ENCODE measurements at regions not wholly inside any gene's neighbourhood (a gene's known extent, or its start where the extent isn't known, plus 50 kb on each side); places are given as distances from the start of the nearest gene placed in this dataset.

GRCh38 chr5:159609359-159609758 lies 279.1 kb upstream of the IL12B start:
- no peak for DNase-seq

GRCh38 chr5:159610966-159611579 lies 280.8 kb upstream of the IL12B start:
- DNase-seq: no peak

DNA sequence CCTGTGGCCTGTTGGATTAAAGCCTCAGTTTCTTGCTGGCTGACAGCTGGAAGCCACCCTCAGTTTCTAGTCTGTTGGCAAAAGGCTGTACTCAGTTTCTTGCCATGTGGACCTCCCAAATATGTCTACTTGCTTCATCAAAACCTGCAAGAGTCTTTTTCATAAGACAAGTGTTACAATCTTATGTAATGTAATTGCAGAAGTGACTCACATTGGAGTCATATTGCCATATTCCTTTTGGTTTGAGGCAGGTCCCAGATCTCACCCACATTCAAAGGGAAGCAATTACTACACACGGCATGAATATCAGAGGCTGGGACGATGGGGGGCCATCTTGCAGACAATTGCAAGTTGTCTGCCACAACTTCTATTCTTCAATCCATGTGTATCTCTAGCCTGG lies 286.7 kb upstream of the IL12B start:
- DNase-seq: no peak

DNA sequence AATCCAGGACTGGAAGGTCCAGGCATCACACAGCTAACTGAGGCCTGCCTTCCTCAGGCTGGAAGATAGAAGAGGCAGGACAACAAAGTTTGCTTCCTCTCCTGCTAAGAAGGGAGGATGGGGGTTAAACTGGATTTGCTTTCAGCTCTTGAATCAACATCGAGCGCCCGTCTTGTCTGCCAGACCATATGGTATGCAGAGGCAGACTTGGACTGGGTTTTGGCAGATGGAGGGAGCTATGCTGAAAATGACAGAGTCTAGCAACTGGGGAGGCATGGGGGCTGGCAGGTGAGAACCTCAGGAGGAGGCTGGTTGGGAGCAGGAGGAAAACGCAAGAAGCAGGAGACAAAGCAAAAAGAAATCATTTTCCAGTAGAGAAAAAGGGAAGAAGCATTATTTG lies 289.5 kb upstream of the IL12B start:
- DNase-seq: no peak

DNA sequence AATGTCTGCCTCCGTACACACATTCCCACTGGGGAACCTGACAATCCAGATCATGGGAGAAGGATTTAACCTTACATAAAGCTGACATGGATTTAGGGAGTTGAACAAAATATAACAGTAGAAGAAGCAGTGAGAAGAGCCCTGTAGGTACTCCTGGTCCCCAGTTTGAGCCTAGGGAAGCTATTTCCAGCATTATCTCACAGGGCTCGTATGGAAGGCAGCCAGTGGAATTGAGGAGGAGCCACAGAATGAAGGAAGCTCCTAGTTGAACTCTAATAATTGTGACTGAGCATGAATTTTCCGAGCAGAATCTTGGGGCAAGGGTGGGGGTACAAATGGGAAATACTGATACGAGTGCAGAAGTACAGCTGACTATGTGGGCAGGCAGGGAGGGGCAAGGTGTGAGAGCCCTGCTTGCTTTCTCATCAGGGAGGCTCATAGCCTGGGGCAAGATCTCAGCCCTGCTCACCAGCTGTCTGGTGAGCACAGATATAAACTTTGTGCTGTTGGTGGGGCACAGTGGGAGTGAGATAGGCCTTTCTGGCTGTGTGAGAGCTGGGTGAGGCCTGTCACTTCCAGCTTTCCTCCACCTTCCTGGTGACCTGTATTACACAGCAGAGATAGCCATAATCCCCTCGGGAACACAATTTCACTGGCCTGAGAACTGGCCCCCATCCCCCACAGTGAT lies 290.7 kb upstream of the IL12B start:
- DNase-seq: no peak

DNA sequence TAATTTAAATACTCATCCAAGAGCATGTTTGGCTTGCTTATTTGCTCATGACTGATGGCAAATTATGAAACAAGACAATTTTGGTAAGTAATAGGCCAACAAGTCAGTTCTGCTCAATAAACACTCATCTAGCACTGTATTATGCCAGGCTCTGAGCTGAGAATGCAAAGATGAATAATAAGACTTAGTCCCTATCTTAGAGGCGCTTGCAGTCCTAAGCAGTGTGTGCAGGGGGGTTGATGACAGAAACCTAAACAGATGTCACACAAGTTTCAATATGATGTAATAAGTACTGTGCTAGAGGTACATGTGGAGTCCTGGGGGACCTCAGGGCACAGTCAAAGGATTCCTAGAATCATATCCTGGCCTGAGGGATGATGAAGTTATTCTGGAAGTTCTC lies 287.6 kb upstream of the ADRA1B start:
- no peak for DNase-seq

DNA sequence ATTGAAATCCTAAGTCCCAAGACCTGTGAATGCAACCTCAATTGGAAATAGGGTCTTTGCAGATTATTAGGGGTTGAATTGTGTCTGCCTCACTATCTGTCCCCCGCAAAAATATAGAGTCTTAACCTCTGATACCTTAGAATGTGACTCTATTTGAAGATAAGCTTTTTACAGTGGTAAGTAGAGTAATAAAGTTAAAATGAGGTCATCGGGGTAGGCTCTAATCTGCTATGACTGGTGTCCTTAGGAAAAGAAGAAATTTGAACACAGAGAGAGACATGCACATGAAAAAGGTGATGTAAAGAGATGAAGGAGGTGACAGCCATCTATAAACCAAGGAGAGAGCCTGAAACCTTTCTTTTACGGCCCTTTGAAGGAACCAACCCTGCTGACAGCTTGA lies 287.1 kb upstream of the ADRA1B start:
- DNase-seq: no peak

- no peak for DNase-seq
These were observed 285.7 kb upstream of the ADRA1B start for GRCh38 chr5:159630545-159630944.

DNA sequence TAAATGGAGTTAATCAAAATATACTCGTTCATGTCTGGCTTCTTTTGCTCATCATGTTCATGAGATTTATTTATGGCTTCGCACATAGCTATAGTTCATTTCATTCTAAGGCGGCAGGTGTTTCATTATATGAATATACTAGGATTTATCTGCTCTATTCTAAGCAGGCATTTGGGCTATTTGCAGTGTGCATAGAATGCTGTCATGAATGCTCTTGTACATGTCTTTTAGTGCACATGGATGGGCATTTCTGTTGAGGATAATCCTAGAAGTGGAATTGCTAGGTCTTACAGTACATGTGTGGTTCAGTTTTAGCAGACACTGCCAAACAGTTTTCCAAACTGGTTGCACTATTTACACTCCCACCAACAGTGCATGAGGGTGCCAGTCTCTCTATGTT lies 285.3 kb upstream of the ADRA1B start:
- no peak for DNase-seq

DNA sequence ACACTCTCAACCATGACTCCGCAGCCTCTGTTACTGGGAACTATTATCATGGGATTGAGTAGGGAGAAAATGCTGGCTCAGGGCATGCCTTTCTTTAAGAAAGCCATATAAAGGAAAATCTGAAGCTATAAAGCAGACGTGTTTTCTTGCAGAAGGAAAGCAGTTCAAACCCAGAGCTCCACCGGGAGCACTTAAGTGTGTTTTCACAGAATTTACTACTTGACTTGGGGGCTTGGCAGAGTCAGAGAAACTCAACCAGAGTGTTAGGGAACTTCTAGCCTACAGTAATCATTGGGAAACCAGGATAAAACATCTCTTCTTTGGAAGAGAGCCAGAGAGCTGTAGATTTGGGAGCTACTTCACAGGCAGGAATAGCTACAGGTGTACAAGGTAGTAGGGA lies 283.4 kb upstream of the ADRA1B start:
- DNase-seq: no peak

DNA sequence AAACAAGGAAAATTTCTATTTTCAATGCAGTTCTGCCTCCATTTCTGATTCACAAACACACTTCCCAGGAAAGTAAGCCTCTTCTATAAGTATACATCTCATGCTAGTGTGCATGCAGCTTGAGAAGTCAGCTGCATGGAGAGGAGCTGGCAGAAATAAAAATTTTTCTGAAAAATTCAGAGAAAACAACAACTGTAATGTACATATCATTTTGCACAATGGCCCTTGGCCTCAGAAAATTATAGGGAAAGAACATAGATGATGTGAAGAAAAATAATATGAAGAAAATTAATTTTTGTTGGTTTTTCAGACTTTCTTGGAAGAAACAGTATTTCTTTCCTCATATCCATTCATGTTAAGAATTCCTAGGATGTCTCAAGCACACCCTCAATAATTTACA lies 277.8 kb upstream of the ADRA1B start:
- no peak for DNase-seq

DNA sequence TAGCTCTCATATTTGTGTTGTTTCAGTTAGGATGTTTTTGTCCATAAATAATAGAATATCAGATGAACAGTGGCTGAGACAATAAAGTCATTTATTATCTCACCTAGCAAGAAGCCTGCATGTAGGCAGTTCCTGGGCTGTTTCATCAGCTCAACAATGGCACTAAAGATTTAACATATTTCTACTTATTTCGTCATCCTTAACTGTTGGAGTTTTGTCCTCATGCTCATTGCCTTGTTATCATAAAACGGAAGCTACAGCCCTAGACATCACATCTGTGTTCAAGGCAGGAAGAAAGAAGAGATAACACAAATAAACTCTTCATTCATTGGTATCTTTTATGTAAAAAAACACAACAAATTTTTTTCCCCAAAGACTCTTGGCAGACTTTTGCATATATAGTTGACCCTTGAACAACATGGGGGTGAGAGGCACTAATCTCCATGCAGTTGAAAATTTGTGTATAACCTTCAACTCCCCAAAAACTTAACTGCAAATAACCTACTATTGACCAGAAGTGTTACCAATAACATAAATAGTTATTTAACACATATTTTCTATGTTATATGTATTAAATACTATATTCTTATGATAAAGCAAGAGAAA lies 277.2 kb upstream of the ADRA1B start:
- no peak for DNase-seq

- no peak for DNase-seq
These were observed 276.7 kb upstream of the ADRA1B start for GRCh38 chr5:159639590-159639989.

DNA sequence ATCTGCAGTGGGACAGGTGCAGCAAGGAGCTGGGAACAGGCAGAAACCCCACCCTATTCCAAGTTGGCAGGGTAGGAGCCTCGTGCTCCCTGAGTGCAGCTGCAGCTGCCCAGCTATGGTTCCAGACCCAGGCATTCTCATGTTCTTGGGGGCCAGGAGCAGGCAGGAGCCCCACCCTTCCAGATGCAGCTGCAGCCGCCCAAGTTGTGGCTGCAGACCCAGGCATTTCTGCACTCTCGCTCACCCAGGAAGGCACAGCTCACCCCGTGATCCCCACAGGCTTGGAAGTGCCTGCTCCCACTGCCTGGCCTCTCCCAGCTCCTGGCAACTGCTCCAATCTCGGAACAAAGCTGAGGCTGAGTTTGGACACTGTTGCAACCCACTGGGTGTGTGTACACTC lies 275.8 kb upstream of the ADRA1B start:
- no peak for DNase-seq

- DNase-seq: no peak
These were observed 275.4 kb upstream of the ADRA1B start for GRCh38 chr5:159640921-159641320.

- no peak for DNase-seq
These were observed 274.8 kb upstream of the ADRA1B start for GRCh38 chr5:159641371-159642039.

DNA sequence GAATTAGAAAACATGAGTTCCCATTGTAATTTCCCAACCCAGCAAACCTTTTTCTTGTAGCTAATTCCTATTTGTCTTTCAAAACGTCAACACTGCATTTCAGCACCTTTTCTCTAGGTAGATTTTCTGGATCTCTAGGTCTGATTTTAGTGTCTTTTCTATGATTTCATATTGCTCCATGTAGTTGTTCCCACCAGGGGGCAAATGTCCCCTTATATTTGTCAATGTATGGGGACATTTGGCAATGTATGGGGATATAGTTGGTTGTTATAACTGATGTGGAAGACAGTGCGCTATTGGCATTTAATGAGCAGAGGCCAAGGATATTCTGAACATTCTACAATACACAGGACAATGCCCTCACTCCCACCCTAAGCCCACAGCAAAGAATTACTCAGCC lies 273.9 kb upstream of the ADRA1B start:
- no peak for DNase-seq

DNA sequence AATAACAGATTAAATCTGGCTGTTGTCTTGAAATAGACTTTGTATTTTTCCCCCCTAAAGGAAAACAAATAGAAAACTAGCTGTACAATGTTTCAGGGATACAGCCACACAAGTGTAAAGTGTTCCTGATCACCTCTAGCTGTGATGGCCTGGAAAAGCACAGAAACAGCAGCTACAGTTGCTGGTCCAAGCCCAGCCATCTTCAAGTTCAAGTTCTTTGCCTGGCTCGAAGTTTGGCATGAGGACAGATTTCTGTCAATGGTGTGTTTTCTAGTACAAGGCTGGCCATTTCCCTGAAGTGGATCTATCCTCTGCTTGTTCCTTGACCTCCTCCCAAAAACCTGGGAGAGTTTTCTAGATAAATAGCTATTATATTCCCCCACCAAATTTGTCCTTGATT lies 272.2 kb upstream of the ADRA1B start:
- DNase-seq: no peak

DNA sequence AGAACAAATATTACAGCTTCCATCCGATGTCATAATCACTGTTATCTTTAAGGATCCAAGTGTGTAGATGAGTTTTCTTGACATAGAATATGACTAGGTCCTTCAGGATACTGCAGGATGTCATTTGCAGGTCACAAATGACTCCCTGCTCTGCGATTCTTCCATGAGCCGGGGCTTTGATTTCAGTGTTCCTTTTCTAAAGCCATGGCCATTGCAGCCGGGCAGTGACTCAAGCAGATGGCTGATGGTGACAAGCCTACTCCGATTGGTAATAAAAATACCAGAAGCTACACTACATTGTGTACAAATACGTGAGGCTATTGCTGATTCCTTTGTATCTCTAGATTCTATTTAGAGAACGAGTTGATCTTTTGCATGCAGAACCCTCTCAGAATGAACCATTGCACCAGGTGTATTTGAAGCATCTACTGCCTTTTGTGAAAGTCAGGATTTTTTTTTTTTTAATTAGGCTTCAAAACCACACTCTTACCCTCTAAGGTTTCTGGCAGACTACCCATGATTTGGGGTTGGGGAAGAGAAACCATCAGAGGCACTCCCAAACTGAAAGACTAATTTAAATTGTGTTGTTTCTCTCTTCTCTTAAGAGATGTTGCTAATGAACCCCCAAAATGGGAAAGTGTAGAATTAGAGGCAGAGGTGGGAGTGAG lies 271.0 kb upstream of the ADRA1B start:
- no peak for DNase-seq

- no peak for DNase-seq
These were observed 265.5 kb upstream of the ADRA1B start for GRCh38 chr5:159650803-159651202.

- DNase-seq: no peak
These were observed 260.4 kb upstream of the ADRA1B start for GRCh38 chr5:159655757-159656409.

DNA sequence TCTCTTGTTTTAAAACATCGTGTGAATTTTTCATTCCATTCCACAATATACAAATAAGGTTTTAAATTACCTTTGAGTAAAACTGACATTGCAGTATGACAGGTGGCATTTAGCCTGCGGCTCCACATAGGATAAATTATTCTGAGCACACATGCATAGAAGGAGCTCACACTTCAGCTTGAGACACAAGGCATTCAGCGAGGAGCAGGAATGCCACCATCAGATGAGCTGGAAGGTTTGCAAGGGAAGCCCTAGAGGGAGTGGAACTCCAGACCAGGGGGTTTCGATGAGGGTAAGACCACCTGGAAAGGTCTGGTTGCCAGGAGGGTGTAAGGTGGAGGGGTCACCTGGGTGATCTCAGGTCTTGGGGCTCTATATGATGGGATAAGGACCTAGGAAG lies 259.0 kb upstream of the ADRA1B start:
- no peak for DNase-seq

DNA sequence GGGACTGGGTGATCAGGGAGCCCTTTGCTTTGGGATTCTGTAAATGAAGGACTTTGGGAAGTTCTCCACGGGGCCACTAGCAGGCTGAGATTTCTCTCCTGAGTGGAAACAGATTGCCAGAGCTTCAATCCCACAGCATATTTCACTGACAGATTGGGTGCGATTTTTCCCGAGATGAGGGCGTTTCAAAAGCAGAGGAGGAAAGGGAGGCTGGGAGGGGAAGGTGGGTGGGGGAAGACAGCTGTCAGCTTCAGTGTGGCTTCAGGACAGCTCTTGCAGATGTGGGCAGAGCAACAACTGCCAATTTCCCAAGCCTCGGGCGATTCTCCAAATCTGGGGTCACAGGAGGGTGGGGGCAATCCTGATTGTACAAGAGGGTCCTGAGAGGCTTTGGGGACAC lies 258.5 kb upstream of the ADRA1B start:
- DNase-seq: no peak

All from activated CD8-positive, alpha-beta memory T cell treated with anti-CD3 and anti-CD28 coated beads, Interleukin-2, amount 50 U/mL, for 4 hours (primary cell).